ENCODE measurements at regions not wholly inside any gene's neighbourhood (a gene's known extent, or its start where the extent isn't known, plus 50 kb on each side); places are given as distances from the start of the nearest gene placed in this dataset.

DNA sequence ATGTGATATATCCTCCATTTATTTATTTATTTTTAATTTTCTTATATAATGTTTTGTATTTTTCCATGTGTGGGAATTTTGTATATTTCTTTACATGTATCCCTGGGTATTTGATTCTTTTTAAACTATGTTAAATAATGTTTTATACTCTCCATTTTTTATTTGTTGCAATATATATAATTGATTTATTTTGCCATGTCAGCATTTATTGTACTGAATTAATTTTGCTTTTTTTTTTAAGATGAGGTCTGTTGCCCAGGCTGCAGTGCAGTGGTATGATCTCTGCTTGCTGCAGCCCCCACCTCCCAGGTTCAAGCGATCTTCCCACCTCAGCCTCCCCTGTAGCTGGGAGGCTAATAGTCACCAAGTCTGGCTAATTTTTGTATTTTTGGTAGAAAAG lies 187.4 kb downstream of the CDC14C start:
- TF ChIP-seq, protein P1, sequence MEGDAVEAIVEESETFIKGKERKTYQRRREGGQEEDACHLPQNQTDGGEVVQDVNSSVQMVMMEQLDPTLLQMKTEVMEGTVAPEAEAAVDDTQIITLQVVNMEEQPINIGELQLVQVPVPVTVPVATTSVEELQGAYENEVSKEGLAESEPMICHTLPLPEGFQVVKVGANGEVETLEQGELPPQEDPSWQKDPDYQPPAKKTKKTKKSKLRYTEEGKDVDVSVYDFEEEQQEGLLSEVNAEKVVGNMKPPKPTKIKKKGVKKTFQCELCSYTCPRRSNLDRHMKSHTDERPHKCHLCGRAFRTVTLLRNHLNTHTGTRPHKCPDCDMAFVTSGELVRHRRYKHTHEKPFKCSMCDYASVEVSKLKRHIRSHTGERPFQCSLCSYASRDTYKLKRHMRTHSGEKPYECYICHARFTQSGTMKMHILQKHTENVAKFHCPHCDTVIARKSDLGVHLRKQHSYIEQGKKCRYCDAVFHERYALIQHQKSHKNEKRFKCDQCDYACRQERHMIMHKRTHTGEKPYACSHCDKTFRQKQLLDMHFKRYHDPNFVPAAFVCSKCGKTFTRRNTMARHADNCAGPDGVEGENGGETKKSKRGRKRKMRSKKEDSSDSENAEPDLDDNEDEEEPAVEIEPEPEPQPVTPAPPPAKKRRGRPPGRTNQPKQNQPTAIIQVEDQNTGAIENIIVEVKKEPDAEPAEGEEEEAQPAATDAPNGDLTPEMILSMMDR (IDR thresholded peaks at IDR 0.05; ENCODE audit: low read depth, low read length), result no peak
- no peak for TF ChIP-seq POLR2A (IDR thresholded peaks at IDR 0.05; ENCODE audit: extremely low read depth, insufficient read length)
